SK-N-SH treated with all-trans-retinoic acid at 6 μM for 48 hours (cell line): ENCODE measurements at regions not wholly inside any gene's neighbourhood (a gene's known extent, or its start where the extent isn't known, plus 50 kb on each side); places are given as distances from the start of the nearest gene placed in this dataset.
A peak's percentile ranks its signal among the peaks of the same experiment; 100 is the strongest.

Experiments
- ATAC-seq: fragments of 200-7000 bp; cut with Tn5 transposase; 3 replicates; pipeline ENCODE4 v1.9.1; 2020; ENCODE audit warnings: mild to moderate bottlenecking, moderate library complexity
- ARNTL ChIP-seq: fragments of 450-650 bp; formaldehyde crosslinking; IDR thresholded peaks from 2 replicates; pipeline ENCODE4 v1.5.0; 2020; ENCODE audit warnings: low read depth, mild to moderate bottlenecking, moderate library complexity, borderline replicate concordance
- BACH2 ChIP-seq: fragments of 250-450 bp; sonication (Bioruptor Pico); IDR thresholded peaks from 2 replicates; pipeline ENCODE4 v1.9.0; 2021; ENCODE audit warnings: mild to moderate bottlenecking, borderline replicate concordance
- CREB5 ChIP-seq: fragments of 250-450 bp; sonication (Bioruptor Pico); IDR thresholded peaks from 2 replicates; pipeline ENCODE4 v1.5.1; 2020; ENCODE audit warnings: low read depth, mild to moderate bottlenecking, moderate library complexity
- CSDC2 ChIP-seq: fragments of 250-450 bp; sonication (Bioruptor Pico); IDR thresholded peaks from 2 replicates; pipeline ENCODE4 v1.5.0; 2020; ENCODE audit warnings: mild to moderate bottlenecking, moderate library complexity
- CSRNP3 ChIP-seq: fragments of 250-450 bp; sonication (Bioruptor Pico); IDR thresholded peaks from 2 replicates; pipeline ENCODE4 v1.5.1; 2021; ENCODE audit warnings: mild to moderate bottlenecking, moderate library complexity
- ESRRG ChIP-seq: fragments of 250-450 bp; sonication (Bioruptor Pico); IDR thresholded peaks from 2 replicates; pipeline ENCODE4 v1.6.1; 2021; ENCODE audit warnings: mild to moderate bottlenecking
- GLIS3 ChIP-seq: fragments of 250-450 bp; sonication (Bioruptor Pico); IDR thresholded peaks from 2 replicates; pipeline ENCODE4 v1.5.0; 2020; ENCODE audit warnings: mild to moderate bottlenecking, moderate library complexity
- OSR1 ChIP-seq: fragments of 250-450 bp; sonication (Bioruptor Pico); IDR thresholded peaks from 2 replicates; pipeline ENCODE4 v1.8.0; 2022; ENCODE audit warnings: moderate library complexity, mild to moderate bottlenecking, inconsistent platforms
- PATZ1 ChIP-seq: fragments of 250-450 bp; sonication (Bioruptor Pico); IDR thresholded peaks from 2 replicates; pipeline ENCODE4 v1.8.0; 2020; ENCODE audit warnings: mild to moderate bottlenecking, moderate library complexity, borderline replicate concordance
- POU6F1 ChIP-seq: fragments of 250-450 bp; sonication (Bioruptor Pico); IDR thresholded peaks from 2 replicates; pipeline ENCODE4 v1.8.0; 2021; ENCODE audit warnings: low read depth, mild to moderate bottlenecking, moderate library complexity, borderline replicate concordance
- RARB ChIP-seq: fragments of 250-450 bp; sonication (Bioruptor Pico); IDR thresholded peaks from 2 replicates; pipeline ENCODE4 v1.8.0; 2021; ENCODE audit warnings: mild to moderate bottlenecking, moderate library complexity
- SNAI2 ChIP-seq: fragments of 250-450 bp; sonication (Bioruptor Pico); IDR thresholded peaks from 2 replicates; pipeline ENCODE4 v1.5.0; 2020; ENCODE audit warnings: mild to moderate bottlenecking, moderate library complexity
- TCF4 ChIP-seq: fragments of 250-450 bp; sonication (Bioruptor Pico); IDR thresholded peaks from 2 replicates; pipeline ENCODE4 v1.8.0; 2021; ENCODE audit warnings: mild to moderate bottlenecking, moderate library complexity, borderline replicate concordance
- TOX ChIP-seq: fragments of 250-450 bp; sonication (Bioruptor Pico); IDR thresholded peaks from 2 replicates; pipeline ENCODE4 v1.8.0; 2021; ENCODE audit warnings: mild to moderate bottlenecking, moderate library complexity, borderline replicate concordance
- TSHZ2 ChIP-seq: fragments of 250-450 bp; sonication (Bioruptor Pico); IDR thresholded peaks from 2 replicates; pipeline ENCODE4 v1.5.0; 2020; ENCODE audit warnings: mild to moderate bottlenecking, moderate library complexity
- ZC3H10 ChIP-seq: fragments of 250-450 bp; sonication (Bioruptor Pico); IDR thresholded peaks from 2 replicates; pipeline ENCODE4 v1.5.1; 2021; ENCODE audit warnings: mild to moderate bottlenecking, moderate library complexity
- ZFP3 ChIP-seq: fragments of 250-450 bp; sonication (Bioruptor Pico); IDR thresholded peaks from 2 replicates; pipeline ENCODE4 v1.5.0; 2020; ENCODE audit warnings: mild to moderate bottlenecking, moderate library complexity
- ZFP30 ChIP-seq: fragments of 450-650 bp; formaldehyde crosslinking; IDR thresholded peaks from 2 replicates; pipeline ENCODE4 v1.5.0; 2022; ENCODE audit warnings: mild to moderate bottlenecking, moderate library complexity
- ZNF565 ChIP-seq: fragments of 450-650 bp; formaldehyde crosslinking; conservative IDR thresholded peaks from 2 replicates; pipeline ENCODE4 v1.5.0; 2020; ENCODE audit warnings: low read depth, mild to moderate bottlenecking, moderate library complexity
- ZNF70 ChIP-seq: fragments of 450-650 bp; formaldehyde crosslinking; IDR thresholded peaks from 2 replicates; pipeline ENCODE4 v1.5.0; 2020; ENCODE audit warnings: mild to moderate bottlenecking, moderate library complexity
- ZNF8 ChIP-seq: fragments of 450-650 bp; formaldehyde crosslinking; IDR thresholded peaks from 2 replicates; pipeline ENCODE4 v1.5.0; 2020; ENCODE audit warnings: mild to moderate bottlenecking, moderate library complexity

GRCh38 chr3:163033652-163034051 is 1537.0 kb downstream of the OTOL1 start:
- ATAC-seq, result no peak
- TF ChIP-seq CREB5 (CRISPR knock-in tag) (no peak), ZNF565 (CRISPR knock-in tag) (no peak), ZFP30 (CRISPR knock-in tag) (no peak), OSR1 (no peak), ZFP3 (CRISPR knock-in tag) (no peak), TOX (CRISPR knock-in tag) (no peak), RARB (CRISPR knock-in tag) (no peak), POU6F1 (CRISPR knock-in tag) (no peak), SNAI2 (no peak), ZC3H10 (CRISPR knock-in tag) (no peak), CSRNP3 (CRISPR knock-in tag) (no peak), TSHZ2 (CRISPR knock-in tag) (no peak), TCF4 (no peak), ZNF8 (no peak), ARNTL (CRISPR knock-in tag) (no peak), GLIS3 (CRISPR knock-in tag) (no peak), CSDC2 (CRISPR knock-in tag) (no peak), ZNF70 (CRISPR knock-in tag) (no peak)

GRCh38 chr3:163039636-163040035 is 1543.0 kb downstream of the OTOL1 start:
- no peak for TF ChIP-seq OSR1
- no peak for TF ChIP-seq ARNTL (CRISPR knock-in tag)
- TF ChIP-seq CSRNP3 (CRISPR knock-in tag), result no peak

GRCh38 chr3:163043074-163043473 is 1546.5 kb downstream of the OTOL1 start:
- peak; percentile 44; the same call in 1 of the 3 replicates for ATAC-seq

More at GRCh38 chr3:163039636-163040035, 1543.0 kb downstream of the OTOL1 start:
- no peak for ATAC-seq

More at GRCh38 chr3:163043074-163043473, 1546.5 kb downstream of the OTOL1 start:
- TF ChIP-seq ESRRG (CRISPR knock-in tag) (no peak), BACH2 (no peak), TSHZ2 (CRISPR knock-in tag) (no peak), CSRNP3 (CRISPR knock-in tag) (no peak), CSDC2 (CRISPR knock-in tag) (no peak), PATZ1 (CRISPR knock-in tag) (no peak), TOX (CRISPR knock-in tag) (no peak), OSR1 (no peak)
- TF ChIP-seq, all 23 proteins: peak for 0
